Panc1 (cell line): ENCODE measurements at regions not wholly inside any gene's neighbourhood (a gene's known extent, or its start where the extent isn't known, plus 50 kb on each side); places are given as distances from the start of the nearest gene placed in this dataset.

Experiments used
- ATAC-seq: fragments of 200-7000 bp; cut with Tn5 transposase; 2 replicates; pipeline ENCODE4 v1.9.1; 2020; ENCODE audit warnings: mild to moderate bottlenecking, moderate library complexity
- BruUV-seq: library from RNA; stranded (reverse); fragments of 400-500 nt; replicated peaks from 2 replicates; lab custom pipeline; 2021; lab: Mats Ljungman, UMichigan
- CTCF ChIA-PET: fragments of 300-600 bp; sonication (Branson Sonifier 250); formaldehyde crosslinking; loops from one replicate; lab custom pipeline; 2022; ENCODE audit warnings: antibody characterized with exemption; lab: Charles Lee
- POLR2A ChIA-PET: fragments of 300-600 bp; sonication (Branson Sonifier 250); formaldehyde crosslinking; loops from one replicate; lab custom pipeline; 2022; ENCODE audit warnings: antibody characterized with exemption; lab: Charles Lee
- DNase-seq: peaks from one replicate; pipeline ENCODE4 v3.0.0-alpha.2; 2010; ENCODE audit warnings: low read depth, low spot score
- H3K27ac ChIP-seq: 2 replicates; pipeline ENCODE4 v1.5.1; 2011; ENCODE audit warnings: mild to moderate bottlenecking, low read length, inconsistent platforms
- H3K27me3 ChIP-seq: fragments of 200-500 bp; sonication (Bioruptor generic); 2 replicates; pipeline ENCODE4 v1.6.0; 2014; ENCODE audit warnings: low read length, inconsistent platforms; ENCODE audit not compliant: control insufficient read depth, insufficient read depth
- H3K36me3 ChIP-seq: fragments of 200-500 bp; sonication (Bioruptor generic); 2 replicates; pipeline ENCODE4 v1.5.1; 2014; ENCODE audit warnings: inconsistent platforms, mild to moderate bottlenecking, low read length, moderate library complexity; ENCODE audit not compliant: control insufficient read depth, insufficient read depth
- H3K4me1 ChIP-seq: 2 replicates; pipeline ENCODE4 v1.5.1; 2011; ENCODE audit warnings: inconsistent platforms, mild to moderate bottlenecking, low read length, moderate library complexity; ENCODE audit not compliant: control insufficient read depth, insufficient read depth
- H3K4me3 ChIP-seq, 2 experiments: 2 replicates each; pipeline ENCODE4 v1.5.1; 2011 to 2012; ENCODE audit warnings: low read depth in 2 of 2, low read length in 2 of 2, mild to moderate bottlenecking in 2 of 2, inconsistent platforms in 1 of 2, moderate library complexity in 1 of 2
- H3K9me3 ChIP-seq: fragments of 200-500 bp; sonication (Bioruptor generic); 2 replicates; pipeline ENCODE4 v1.5.1; 2014; ENCODE audit warnings: low read depth, mild to moderate bottlenecking, inconsistent platforms, low read length, moderate library complexity; ENCODE audit not compliant: control insufficient read depth, insufficient read depth
- CTCF ChIP-seq: fragments of 450-650 bp; IDR thresholded peaks from 2 replicates; pipeline ENCODE4 v1.5.1; 2017; ENCODE audit warnings: mild to moderate bottlenecking
- POLR2AphosphoS5 ChIP-seq: IDR thresholded peaks from 2 replicates; pipeline ENCODE4 v1.6.1; 2012; ENCODE audit warnings: mild to moderate bottlenecking, low read depth, low read length, moderate library complexity
- SIN3A ChIP-seq: IDR thresholded peaks from 2 replicates; pipeline ENCODE4 v1.6.1; 2012; ENCODE audit warnings: low read depth, mild to moderate bottlenecking, low read length, moderate library complexity, borderline replicate concordance; ENCODE audit not compliant: insufficient read depth
- TCF7L2 ChIP-seq: IDR thresholded peaks from 2 replicates; pipeline ENCODE4 v1.6.1; 2011; ENCODE audit warnings: mild to moderate bottlenecking, low read depth, low read length, inconsistent platforms
- in situ Hi-C: cut with HindIII; loops from 2 replicates; pipeline ENCODE4 v1.10.0; 2016; ENCODE audit warnings: low sequenced_read_pairs, low pct_unique_long_range_greater_than_20kb
- intact Hi-C: fragments of 100-400 bp; cut with micrococcal nuclease; formaldehyde crosslinking; loops from one replicate; pipeline ENCODE4 v1.10.0; 2022; ENCODE audit not compliant: unreplicated experiment
- TF ChIP-seq, protein P1 (sequence below), 2 experiments: IDR thresholded peaks; 2 replicates each; pipeline ENCODE4 v1.6.1; 2011 to 2012; ENCODE audit warnings: low read depth in 2 of 2, control low read depth in 1 of 2, low read length in 1 of 2, mild to moderate bottlenecking in 1 of 2, moderate library complexity in 1 of 2; ENCODE audit not compliant: insufficient read depth in 1 of 2

GRCh38 chr1:29417971-29418370, 181.6 kb downstream of the PTPRU start:
- H3K4me1 ChIP-seq = no peaks in the 10 kb centered on the region
- no peak for TF ChIP-seq POLR2AphosphoS5
- TF ChIP-seq TCF7L2 = no peak
- TF ChIP-seq CTCF = no peak
- TF ChIP-seq, protein P1, sequence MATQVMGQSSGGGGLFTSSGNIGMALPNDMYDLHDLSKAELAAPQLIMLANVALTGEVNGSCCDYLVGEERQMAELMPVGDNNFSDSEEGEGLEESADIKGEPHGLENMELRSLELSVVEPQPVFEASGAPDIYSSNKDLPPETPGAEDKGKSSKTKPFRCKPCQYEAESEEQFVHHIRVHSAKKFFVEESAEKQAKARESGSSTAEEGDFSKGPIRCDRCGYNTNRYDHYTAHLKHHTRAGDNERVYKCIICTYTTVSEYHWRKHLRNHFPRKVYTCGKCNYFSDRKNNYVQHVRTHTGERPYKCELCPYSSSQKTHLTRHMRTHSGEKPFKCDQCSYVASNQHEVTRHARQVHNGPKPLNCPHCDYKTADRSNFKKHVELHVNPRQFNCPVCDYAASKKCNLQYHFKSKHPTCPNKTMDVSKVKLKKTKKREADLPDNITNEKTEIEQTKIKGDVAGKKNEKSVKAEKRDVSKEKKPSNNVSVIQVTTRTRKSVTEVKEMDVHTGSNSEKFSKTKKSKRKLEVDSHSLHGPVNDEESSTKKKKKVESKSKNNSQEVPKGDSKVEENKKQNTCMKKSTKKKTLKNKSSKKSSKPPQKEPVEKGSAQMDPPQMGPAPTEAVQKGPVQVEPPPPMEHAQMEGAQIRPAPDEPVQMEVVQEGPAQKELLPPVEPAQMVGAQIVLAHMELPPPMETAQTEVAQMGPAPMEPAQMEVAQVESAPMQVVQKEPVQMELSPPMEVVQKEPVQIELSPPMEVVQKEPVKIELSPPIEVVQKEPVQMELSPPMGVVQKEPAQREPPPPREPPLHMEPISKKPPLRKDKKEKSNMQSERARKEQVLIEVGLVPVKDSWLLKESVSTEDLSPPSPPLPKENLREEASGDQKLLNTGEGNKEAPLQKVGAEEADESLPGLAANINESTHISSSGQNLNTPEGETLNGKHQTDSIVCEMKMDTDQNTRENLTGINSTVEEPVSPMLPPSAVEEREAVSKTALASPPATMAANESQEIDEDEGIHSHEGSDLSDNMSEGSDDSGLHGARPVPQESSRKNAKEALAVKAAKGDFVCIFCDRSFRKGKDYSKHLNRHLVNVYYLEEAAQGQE (IDR thresholded peaks at IDR 0.05; ENCODE audit: insufficient read depth in 1 of 2, low read depth in 2 of 2, low read length in 1 of 2) = no peak
- TF ChIP-seq SIN3A = no peak
- no peak for ATAC-seq
- H3K36me3 ChIP-seq = no peaks in the 10 kb centered on the region
- intact Hi-C loops = no loop called here
- no peak overlapping the region for H3K27ac ChIP-seq
- DNase-seq = no peak
- CTCF ChIA-PET = no interaction called here
- POLR2A ChIA-PET = no interaction called here
- H3K4me3 ChIP-seq = no peak overlapping the region
- no TSS peak for BruUV-seq
- H3K27me3 ChIP-seq = no peaks in the 10 kb centered on the region
- in situ Hi-C loops = no loop called here
- H3K9me3 ChIP-seq = no peaks in the 10 kb centered on the region

DNA sequence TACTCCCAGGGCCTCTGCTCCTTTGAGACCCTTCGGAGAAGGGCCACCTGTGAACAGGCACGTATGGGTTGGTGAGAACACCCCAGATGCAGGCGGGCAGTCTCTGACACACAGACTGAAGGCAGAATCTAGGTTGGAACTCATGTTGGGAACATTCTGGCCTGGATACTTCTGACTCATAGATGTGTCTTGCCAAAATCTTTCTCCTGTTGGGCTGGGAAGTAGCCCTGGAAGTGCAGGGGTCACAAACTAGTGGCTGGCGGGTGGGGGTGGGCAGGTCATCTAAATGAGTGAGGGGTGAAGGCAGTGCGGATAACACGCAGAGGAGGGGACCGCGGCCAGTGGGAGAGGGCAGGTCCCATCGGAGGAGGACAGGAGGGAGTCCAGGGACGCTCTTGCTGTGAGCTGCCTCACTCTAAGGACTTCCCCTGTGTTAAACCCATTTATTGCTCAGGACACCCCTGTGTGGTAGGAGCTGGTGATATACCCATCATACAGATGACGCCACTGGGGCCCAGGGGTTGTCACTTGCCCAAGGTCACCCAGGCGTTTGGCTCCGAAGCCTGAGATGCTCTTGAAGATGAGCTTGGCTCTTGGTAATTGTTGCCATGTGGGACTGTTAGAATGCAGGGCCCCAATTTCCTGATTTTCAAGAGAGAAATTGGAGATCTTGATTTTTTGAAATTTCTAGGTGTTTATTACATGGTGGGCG, 181.0 kb downstream of the PTPRU start:
- intact Hi-C loops (no loop called here), in situ Hi-C loops (no loop called here)
- H3K4me1 ChIP-seq = no peaks in the 10 kb centered on the region
- no peaks in the 10 kb centered on the region for H3K9me3 ChIP-seq
- TF ChIP-seq POLR2AphosphoS5 (no peak), SIN3A (no peak), CTCF (no peak), TCF7L2 (no peak)
- TF ChIP-seq, protein P1 (IDR thresholded peaks at IDR 0.05; ENCODE audit: insufficient read depth in 1 of 2, low read depth in 2 of 2, low read length in 1 of 2) = no peak
- no peak for DNase-seq
- H3K36me3 ChIP-seq = no peaks in the 10 kb centered on the region
- H3K27me3 ChIP-seq = no peaks in the 10 kb centered on the region
- ChIA-PET CTCF (no interaction called here), POLR2A (interaction anchor here (0.6 kb wide), 1 partner anchor 119 kb away, joined by 4 read pairs; no protein-coding TSS in a partner anchor)
- no TSS peak for BruUV-seq
- no peak overlapping the region for H3K4me3 ChIP-seq
- H3K27ac ChIP-seq = no peak overlapping the region
- ATAC-seq = no peak
